ENCODE measurements at regions not wholly inside any gene's neighbourhood (a gene's known extent, or its start where the extent isn't known, plus 50 kb on each side); places are given as distances from the start of the nearest gene placed in this dataset.

DNA sequence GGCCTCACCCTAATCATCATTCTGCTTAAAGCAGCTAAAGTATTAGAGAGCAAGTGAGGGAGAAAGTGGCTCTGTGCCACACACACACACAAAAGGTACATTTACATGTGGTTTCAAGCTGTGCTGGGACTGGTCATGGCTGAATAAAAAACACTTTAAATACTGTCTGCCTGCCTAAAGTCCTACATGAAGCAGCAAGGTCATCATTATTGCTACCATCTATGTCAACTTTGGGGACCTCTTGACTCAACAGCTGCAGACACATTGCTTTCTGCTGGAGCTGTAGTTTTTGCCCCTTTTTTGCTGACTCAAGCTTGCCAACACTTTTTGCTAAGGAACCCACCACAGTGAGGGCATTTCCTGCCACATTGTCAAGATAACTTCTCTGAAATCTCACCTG, 1237.9 kb downstream of the ROBO2 start:
- no peaks in the 10 kb centered on the region for H3K9me3 ChIP-seq (ENCODE audit: control insufficient read depth in 1 of 2, low read length in 2 of 2)
- H3K27ac ChIP-seq (ENCODE audit: low read length) = no peak overlapping the region
- no peak overlapping the region for H3K4me3 ChIP-seq (ENCODE audit: low read depth in 1 of 2, low read length in 2 of 2)
- no peaks in the 10 kb centered on the region for H3K36me3 ChIP-seq (ENCODE audit: control insufficient read depth in 1 of 2, insufficient read depth in 2 of 2, low read length in 2 of 2)
- H3K27me3 ChIP-seq (ENCODE audit: low read depth, low read length) = no peaks in the 10 kb centered on the region
- H3K4me1 ChIP-seq (ENCODE audit: control insufficient read depth in 1 of 2, insufficient read depth in 2 of 2, low read length in 2 of 2) = no peaks in the 10 kb centered on the region

- H3K27ac ChIP-seq (ENCODE audit: low read length) = no peak overlapping the region
- H3K4me1 ChIP-seq (ENCODE audit: control insufficient read depth in 1 of 2, insufficient read depth in 2 of 2, low read length in 2 of 2) = no peaks in the 10 kb centered on the region
- no peaks in the 10 kb centered on the region for H3K36me3 ChIP-seq (ENCODE audit: control insufficient read depth in 1 of 2, insufficient read depth in 2 of 2, low read length in 2 of 2)
- H3K27me3 ChIP-seq (ENCODE audit: low read depth, low read length) = no peaks in the 10 kb centered on the region
- no peaks in the 10 kb centered on the region for H3K9me3 ChIP-seq (ENCODE audit: control insufficient read depth in 1 of 2, low read length in 2 of 2)
- H3K4me3 ChIP-seq (ENCODE audit: low read depth in 1 of 2, low read length in 2 of 2) = no peak overlapping the region
Measured at GRCh38 chr3:78279091-78279490, 1239.2 kb downstream of the ROBO2 start.

GRCh38 chr3:78281381-78281780, 1241.5 kb downstream of the ROBO2 start:
- no peaks in the 10 kb centered on the region for H3K36me3 ChIP-seq (ENCODE audit: control insufficient read depth in 1 of 2, insufficient read depth in 2 of 2, low read length in 2 of 2)
- H3K9me3 ChIP-seq (ENCODE audit: control insufficient read depth in 1 of 2, low read length in 2 of 2) = no peaks in the 10 kb centered on the region
- H3K4me1 ChIP-seq (ENCODE audit: control insufficient read depth in 1 of 2, insufficient read depth in 2 of 2, low read length in 2 of 2) = no peaks in the 10 kb centered on the region
- no peaks in the 10 kb centered on the region for H3K27me3 ChIP-seq (ENCODE audit: low read depth, low read length)
- no peak overlapping the region for H3K27ac ChIP-seq (ENCODE audit: low read length)
- no peak overlapping the region for H3K4me3 ChIP-seq (ENCODE audit: low read depth in 1 of 2, low read length in 2 of 2)

DNA sequence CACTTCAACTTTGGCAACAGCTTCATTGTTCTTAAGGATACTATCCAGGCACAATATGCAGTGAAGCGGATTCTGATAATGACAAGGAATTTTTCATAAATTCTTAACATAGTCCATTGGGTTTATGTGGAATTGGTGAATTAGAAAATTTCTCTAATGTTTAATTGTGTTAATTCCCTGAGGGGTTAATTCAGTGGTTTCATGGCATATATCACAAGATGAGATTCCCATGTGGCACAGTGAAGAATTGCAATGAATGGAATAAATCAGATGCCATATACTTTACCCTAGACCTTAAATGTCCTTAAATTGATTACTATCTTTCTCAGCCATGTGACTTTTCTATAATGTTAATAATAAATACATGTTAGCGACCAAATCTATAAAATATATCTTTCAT, 1244.1 kb downstream of the ROBO2 start:
- Histone ChIP-seq H3K4me3 (ENCODE audit: low read depth in 1 of 2, low read length in 2 of 2) (no peak overlapping the region), H3K4me1 (ENCODE audit: control insufficient read depth in 1 of 2, insufficient read depth in 2 of 2, low read length in 2 of 2) (no peaks in the 10 kb centered on the region), H3K9me3 (ENCODE audit: control insufficient read depth in 1 of 2, low read length in 2 of 2) (no peaks in the 10 kb centered on the region), H3K27ac (ENCODE audit: low read length) (no peak overlapping the region), H3K36me3 (ENCODE audit: control insufficient read depth in 1 of 2, insufficient read depth in 2 of 2, low read length in 2 of 2) (no peaks in the 10 kb centered on the region), H3K27me3 (ENCODE audit: low read depth, low read length) (no peaks in the 10 kb centered on the region)

GRCh38 chr3:78285032-78285728, 1245.3 kb downstream of the ROBO2 start:
- no peak overlapping the region for H3K27ac ChIP-seq (ENCODE audit: low read length)
- H3K36me3 ChIP-seq (ENCODE audit: control insufficient read depth in 1 of 2, insufficient read depth in 2 of 2, low read length in 2 of 2) = no peaks in the 10 kb centered on the region
- H3K4me3 ChIP-seq (ENCODE audit: low read depth in 1 of 2, low read length in 2 of 2) = no peak overlapping the region
- no peaks in the 10 kb centered on the region for H3K4me1 ChIP-seq (ENCODE audit: control insufficient read depth in 1 of 2, insufficient read depth in 2 of 2, low read length in 2 of 2)
- no peaks in the 10 kb centered on the region for H3K9me3 ChIP-seq (ENCODE audit: control insufficient read depth in 1 of 2, low read length in 2 of 2)
- H3K27me3 ChIP-seq (ENCODE audit: low read depth, low read length) = no peaks in the 10 kb centered on the region

- Histone ChIP-seq H3K4me1 (ENCODE audit: control insufficient read depth in 1 of 2, insufficient read depth in 2 of 2, low read length in 2 of 2) (no peaks in the 10 kb centered on the region), H3K36me3 (ENCODE audit: control insufficient read depth in 1 of 2, insufficient read depth in 2 of 2, low read length in 2 of 2) (no peaks in the 10 kb centered on the region), H3K9me3 (ENCODE audit: control insufficient read depth in 1 of 2, low read length in 2 of 2) (no peaks in the 10 kb centered on the region), H3K4me3 (ENCODE audit: low read depth in 1 of 2, low read length in 2 of 2) (no peak overlapping the region), H3K27ac (ENCODE audit: low read length) (no peak overlapping the region), H3K27me3 (ENCODE audit: low read depth, low read length) (no peaks in the 10 kb centered on the region)
Measured at GRCh38 chr3:78287085-78287484, 1247.2 kb downstream of the ROBO2 start.

GRCh38 chr3:78293284-78293683, 1253.4 kb downstream of the ROBO2 start:
- Histone ChIP-seq H3K4me1 (ENCODE audit: control insufficient read depth in 1 of 2, insufficient read depth in 2 of 2, low read length in 2 of 2) (no peaks in the 10 kb centered on the region), H3K4me3 (ENCODE audit: low read depth in 1 of 2, low read length in 2 of 2) (no peak overlapping the region), H3K27ac (ENCODE audit: low read length) (no peak overlapping the region), H3K27me3 (ENCODE audit: low read depth, low read length) (no peaks in the 10 kb centered on the region), H3K36me3 (ENCODE audit: control insufficient read depth in 1 of 2, insufficient read depth in 2 of 2, low read length in 2 of 2) (no peaks in the 10 kb centered on the region), H3K9me3 (ENCODE audit: control insufficient read depth in 1 of 2, low read length in 2 of 2) (no peaks in the 10 kb centered on the region)

- Histone ChIP-seq H3K4me1 (ENCODE audit: control insufficient read depth in 1 of 2, insufficient read depth in 2 of 2, low read length in 2 of 2) (no peaks in the 10 kb centered on the region), H3K27me3 (ENCODE audit: low read depth, low read length) (no peaks in the 10 kb centered on the region), H3K36me3 (ENCODE audit: control insufficient read depth in 1 of 2, insufficient read depth in 2 of 2, low read length in 2 of 2) (no peaks in the 10 kb centered on the region), H3K4me3 (ENCODE audit: low read depth in 1 of 2, low read length in 2 of 2) (no peak overlapping the region), H3K9me3 (ENCODE audit: control insufficient read depth in 1 of 2, low read length in 2 of 2) (peaks cover 0 to 6% of the 10 kb centered on the region in 2 donors), H3K27ac (ENCODE audit: low read length) (no peak overlapping the region)
Measured at GRCh38 chr3:78304115-78304514, 1264.2 kb downstream of the ROBO2 start.

GRCh38 chr3:78312851-78313250, 1273.0 kb downstream of the ROBO2 start:
- Histone ChIP-seq H3K27ac (ENCODE audit: low read length) (no peak overlapping the region), H3K4me3 (ENCODE audit: low read depth in 1 of 2, low read length in 2 of 2) (no peak overlapping the region), H3K4me1 (ENCODE audit: control insufficient read depth in 1 of 2, insufficient read depth in 2 of 2, low read length in 2 of 2) (no peaks in the 10 kb centered on the region), H3K9me3 (ENCODE audit: control insufficient read depth in 1 of 2, low read length in 2 of 2) (no peaks in the 10 kb centered on the region), H3K36me3 (ENCODE audit: control insufficient read depth in 1 of 2, insufficient read depth in 2 of 2, low read length in 2 of 2) (no peaks in the 10 kb centered on the region), H3K27me3 (ENCODE audit: low read depth, low read length) (no peaks in the 10 kb centered on the region)

DNA sequence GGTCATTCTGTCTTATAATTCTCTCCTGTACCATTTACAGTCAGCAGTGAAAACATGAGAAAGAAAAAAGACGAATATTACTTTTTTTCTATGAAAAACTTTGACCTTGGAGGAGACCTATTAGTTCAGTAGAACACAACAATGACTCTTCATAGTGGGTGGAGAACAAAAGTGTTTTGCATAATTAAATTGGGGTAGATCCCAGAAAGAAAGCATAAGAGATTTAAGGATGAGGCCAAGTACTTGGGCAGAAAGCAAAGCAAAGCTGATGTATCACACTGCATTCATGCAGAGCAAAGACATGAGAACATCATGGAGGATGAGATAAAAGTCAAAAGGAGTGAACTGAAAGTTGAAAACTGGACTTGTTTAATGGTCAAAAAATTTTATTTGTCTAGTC, 1273.4 kb downstream of the ROBO2 start:
- Histone ChIP-seq H3K4me1 (ENCODE audit: control insufficient read depth in 1 of 2, insufficient read depth in 2 of 2, low read length in 2 of 2) (no peaks in the 10 kb centered on the region), H3K27me3 (ENCODE audit: low read depth, low read length) (no peaks in the 10 kb centered on the region), H3K4me3 (ENCODE audit: low read depth in 1 of 2, low read length in 2 of 2) (no peak overlapping the region), H3K27ac (ENCODE audit: low read length) (no peak overlapping the region), H3K9me3 (ENCODE audit: control insufficient read depth in 1 of 2, low read length in 2 of 2) (no peaks in the 10 kb centered on the region), H3K36me3 (ENCODE audit: control insufficient read depth in 1 of 2, insufficient read depth in 2 of 2, low read length in 2 of 2) (no peaks in the 10 kb centered on the region)

DNA sequence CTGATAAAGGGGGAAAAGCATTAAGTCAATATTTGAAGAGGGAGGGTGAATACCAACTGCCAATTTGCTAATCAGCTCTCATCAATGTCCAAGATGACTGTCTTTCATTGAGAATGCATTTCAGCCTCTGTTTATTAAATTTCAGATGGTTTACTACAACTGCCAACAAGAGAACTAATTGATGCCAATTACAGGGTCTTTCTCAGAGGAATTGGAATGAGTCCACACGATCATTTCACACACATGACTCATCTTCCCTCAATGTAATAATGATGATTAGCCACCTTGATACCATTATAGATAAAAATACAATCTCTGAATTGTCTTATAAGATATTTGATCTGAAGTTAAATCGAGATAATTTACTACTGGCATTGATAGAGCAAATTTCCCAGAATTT, 1274.4 kb downstream of the ROBO2 start:
- Histone ChIP-seq H3K27ac (ENCODE audit: low read length) (no peak overlapping the region), H3K9me3 (ENCODE audit: control insufficient read depth in 1 of 2, low read length in 2 of 2) (no peaks in the 10 kb centered on the region), H3K4me3 (ENCODE audit: low read depth in 1 of 2, low read length in 2 of 2) (no peak overlapping the region), H3K36me3 (ENCODE audit: control insufficient read depth in 1 of 2, insufficient read depth in 2 of 2, low read length in 2 of 2) (no peaks in the 10 kb centered on the region), H3K27me3 (ENCODE audit: low read depth, low read length) (no peaks in the 10 kb centered on the region), H3K4me1 (ENCODE audit: control insufficient read depth in 1 of 2, insufficient read depth in 2 of 2, low read length in 2 of 2) (no peaks in the 10 kb centered on the region)

GRCh38 chr3:78317774-78318173, 1277.9 kb downstream of the ROBO2 start:
- Histone ChIP-seq H3K36me3 (ENCODE audit: control insufficient read depth in 1 of 2, insufficient read depth in 2 of 2, low read length in 2 of 2) (no peaks in the 10 kb centered on the region), H3K27me3 (ENCODE audit: low read depth, low read length) (no peaks in the 10 kb centered on the region), H3K4me3 (ENCODE audit: low read depth in 1 of 2, low read length in 2 of 2) (no peak overlapping the region), H3K27ac (ENCODE audit: low read length) (no peak overlapping the region), H3K4me1 (ENCODE audit: control insufficient read depth in 1 of 2, insufficient read depth in 2 of 2, low read length in 2 of 2) (no peaks in the 10 kb centered on the region), H3K9me3 (ENCODE audit: control insufficient read depth in 1 of 2, low read length in 2 of 2) (no peaks in the 10 kb centered on the region)
